ENCODE measurements at regions not wholly inside any gene's neighbourhood (a gene's known extent, or its start where the extent isn't known, plus 50 kb on each side); places are given as distances from the start of the nearest gene placed in this dataset.

DNA sequence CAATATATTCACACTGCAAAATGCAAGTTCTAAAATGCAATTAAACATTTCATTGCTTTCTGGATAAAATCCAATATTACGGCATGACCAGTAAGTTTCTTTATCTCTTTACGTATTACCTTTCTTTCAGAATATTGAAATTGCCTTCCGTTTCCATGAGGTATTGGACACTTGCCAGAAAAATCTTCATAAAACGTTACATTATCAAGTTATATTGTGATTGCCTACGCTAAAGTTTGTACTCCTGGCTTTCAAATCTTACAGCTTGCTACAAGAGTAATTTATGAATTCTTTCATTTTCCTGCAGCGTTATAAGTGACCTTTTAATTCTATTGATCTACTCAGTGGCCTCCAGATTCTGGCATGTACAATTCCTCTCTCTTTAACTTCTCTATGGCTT lies 1349.3 kb downstream of the OTOL1 start:
- no peak overlapping the region for H3K4me2 ChIP-seq (ENCODE audit: low read length)
- ChIA-PET POLR2A (no interaction called here), CTCF (no interaction called here), RAD21 (ENCODE audit: low non-redundant PET in 1 of 2, low total read pairs in 2 of 2, uncharacterized antibody in 2 of 2, unreplicated experiment in 2 of 2) (no interaction called here)
- intact Hi-C loops (cut with micrococcal nuclease), result no loop called here
- H3K36me3 ChIP-seq (ENCODE audit: control insufficient read depth in 1 of 2, insufficient read depth in 2 of 2, low read length in 2 of 2), result no peaks in the 10 kb centered on the region
- H3K27ac ChIP-seq (ENCODE audit: low read depth, low read length), result no peak overlapping the region
- no peaks in the 10 kb centered on the region for H3K9me3 ChIP-seq (ENCODE audit: control insufficient read depth in 1 of 2, insufficient read depth in 1 of 2, low read depth in 1 of 2, low read length in 2 of 2)
- H3K4me3 ChIP-seq (replicated peaks in 1 of 2; ENCODE audit: low read depth in 1 of 2, low read length in 2 of 2), result no peak overlapping the region
- DNase-seq (ENCODE audit: low read depth, low spot score) (no peak), ATAC-seq (no peak)
- BruUV-seq (replicated peaks), result no TSS peak
- H4K20me1 ChIP-seq (ENCODE audit: insufficient read depth), result no peaks in the 10 kb centered on the region
- no peaks in the 10 kb centered on the region for H3K79me2 ChIP-seq (ENCODE audit: insufficient read depth, low read length)
- no peak for TF ChIP-seq SP1 (IDR thresholded peaks at IDR 0.05; ENCODE audit: low read depth)
- no peak for TF ChIP-seq YY1 (IDR thresholded peaks at IDR 0.05; ENCODE audit: extremely low read depth, insufficient replicate concordance, low read depth, low read length)
- no peak for TF ChIP-seq CBX3 (IDR thresholded peaks at IDR 0.05; ENCODE audit: low read depth)
- no peak for TF ChIP-seq SRF (IDR thresholded peaks at IDR 0.05; ENCODE audit: low read depth)
- no peak for TF ChIP-seq POLR2AphosphoS5 (IDR thresholded peaks at IDR 0.05; ENCODE audit: low read depth, low read length)
- TF ChIP-seq EZH2phosphoT487 (IDR thresholded peaks at IDR 0.05; ENCODE audit: borderline replicate concordance), result no peak
- TF ChIP-seq, protein P1, sequence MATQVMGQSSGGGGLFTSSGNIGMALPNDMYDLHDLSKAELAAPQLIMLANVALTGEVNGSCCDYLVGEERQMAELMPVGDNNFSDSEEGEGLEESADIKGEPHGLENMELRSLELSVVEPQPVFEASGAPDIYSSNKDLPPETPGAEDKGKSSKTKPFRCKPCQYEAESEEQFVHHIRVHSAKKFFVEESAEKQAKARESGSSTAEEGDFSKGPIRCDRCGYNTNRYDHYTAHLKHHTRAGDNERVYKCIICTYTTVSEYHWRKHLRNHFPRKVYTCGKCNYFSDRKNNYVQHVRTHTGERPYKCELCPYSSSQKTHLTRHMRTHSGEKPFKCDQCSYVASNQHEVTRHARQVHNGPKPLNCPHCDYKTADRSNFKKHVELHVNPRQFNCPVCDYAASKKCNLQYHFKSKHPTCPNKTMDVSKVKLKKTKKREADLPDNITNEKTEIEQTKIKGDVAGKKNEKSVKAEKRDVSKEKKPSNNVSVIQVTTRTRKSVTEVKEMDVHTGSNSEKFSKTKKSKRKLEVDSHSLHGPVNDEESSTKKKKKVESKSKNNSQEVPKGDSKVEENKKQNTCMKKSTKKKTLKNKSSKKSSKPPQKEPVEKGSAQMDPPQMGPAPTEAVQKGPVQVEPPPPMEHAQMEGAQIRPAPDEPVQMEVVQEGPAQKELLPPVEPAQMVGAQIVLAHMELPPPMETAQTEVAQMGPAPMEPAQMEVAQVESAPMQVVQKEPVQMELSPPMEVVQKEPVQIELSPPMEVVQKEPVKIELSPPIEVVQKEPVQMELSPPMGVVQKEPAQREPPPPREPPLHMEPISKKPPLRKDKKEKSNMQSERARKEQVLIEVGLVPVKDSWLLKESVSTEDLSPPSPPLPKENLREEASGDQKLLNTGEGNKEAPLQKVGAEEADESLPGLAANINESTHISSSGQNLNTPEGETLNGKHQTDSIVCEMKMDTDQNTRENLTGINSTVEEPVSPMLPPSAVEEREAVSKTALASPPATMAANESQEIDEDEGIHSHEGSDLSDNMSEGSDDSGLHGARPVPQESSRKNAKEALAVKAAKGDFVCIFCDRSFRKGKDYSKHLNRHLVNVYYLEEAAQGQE (IDR thresholded peaks at IDR 0.05; ENCODE audit: low read depth), result no peak
- no peak for TF ChIP-seq POLR2A (IDR thresholded peaks at IDR 0.05; ENCODE audit: borderline replicate concordance, extremely low read depth, insufficient read depth, insufficient read length)
- TF ChIP-seq CEBPB (IDR thresholded peaks at IDR 0.05; ENCODE audit: low read depth), result no peak
- TF ChIP-seq, protein P2, sequence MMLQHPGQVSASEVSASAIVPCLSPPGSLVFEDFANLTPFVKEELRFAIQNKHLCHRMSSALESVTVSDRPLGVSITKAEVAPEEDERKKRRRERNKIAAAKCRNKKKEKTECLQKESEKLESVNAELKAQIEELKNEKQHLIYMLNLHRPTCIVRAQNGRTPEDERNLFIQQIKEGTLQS (IDR thresholded peaks at IDR 0.05), result no peak
- TF ChIP-seq ZFX (IDR thresholded peaks at IDR 0.05), result no peak
- TF ChIP-seq RAD21 (IDR thresholded peaks at IDR 0.05; ENCODE audit: low read depth), result no peak
- no peak for TF ChIP-seq TCF7L2 (IDR thresholded peaks at IDR 0.05; ENCODE audit: borderline replicate concordance, extremely low read depth, insufficient read depth, insufficient read length)
- TF ChIP-seq, protein P3, sequence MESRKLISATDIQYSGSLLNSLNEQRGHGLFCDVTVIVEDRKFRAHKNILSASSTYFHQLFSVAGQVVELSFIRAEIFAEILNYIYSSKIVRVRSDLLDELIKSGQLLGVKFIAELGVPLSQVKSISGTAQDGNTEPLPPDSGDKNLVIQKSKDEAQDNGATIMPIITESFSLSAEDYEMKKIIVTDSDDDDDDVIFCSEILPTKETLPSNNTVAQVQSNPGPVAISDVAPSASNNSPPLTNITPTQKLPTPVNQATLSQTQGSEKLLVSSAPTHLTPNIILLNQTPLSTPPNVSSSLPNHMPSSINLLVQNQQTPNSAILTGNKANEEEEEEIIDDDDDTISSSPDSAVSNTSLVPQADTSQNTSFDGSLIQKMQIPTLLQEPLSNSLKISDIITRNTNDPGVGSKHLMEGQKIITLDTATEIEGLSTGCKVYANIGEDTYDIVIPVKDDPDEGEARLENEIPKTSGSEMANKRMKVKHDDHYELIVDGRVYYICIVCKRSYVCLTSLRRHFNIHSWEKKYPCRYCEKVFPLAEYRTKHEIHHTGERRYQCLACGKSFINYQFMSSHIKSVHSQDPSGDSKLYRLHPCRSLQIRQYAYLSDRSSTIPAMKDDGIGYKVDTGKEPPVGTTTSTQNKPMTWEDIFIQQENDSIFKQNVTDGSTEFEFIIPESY (IDR thresholded peaks at IDR 0.05; ENCODE audit: extremely low read depth, insufficient replicate concordance, low read length), result no peak
- TF ChIP-seq EGR1 (IDR thresholded peaks at IDR 0.05; ENCODE audit: low read depth), result no peak
- no peak for TF ChIP-seq ZNF274 (IDR thresholded peaks at IDR 0.05; ENCODE audit: low read depth, low read length)
- TF ChIP-seq, protein P4, sequence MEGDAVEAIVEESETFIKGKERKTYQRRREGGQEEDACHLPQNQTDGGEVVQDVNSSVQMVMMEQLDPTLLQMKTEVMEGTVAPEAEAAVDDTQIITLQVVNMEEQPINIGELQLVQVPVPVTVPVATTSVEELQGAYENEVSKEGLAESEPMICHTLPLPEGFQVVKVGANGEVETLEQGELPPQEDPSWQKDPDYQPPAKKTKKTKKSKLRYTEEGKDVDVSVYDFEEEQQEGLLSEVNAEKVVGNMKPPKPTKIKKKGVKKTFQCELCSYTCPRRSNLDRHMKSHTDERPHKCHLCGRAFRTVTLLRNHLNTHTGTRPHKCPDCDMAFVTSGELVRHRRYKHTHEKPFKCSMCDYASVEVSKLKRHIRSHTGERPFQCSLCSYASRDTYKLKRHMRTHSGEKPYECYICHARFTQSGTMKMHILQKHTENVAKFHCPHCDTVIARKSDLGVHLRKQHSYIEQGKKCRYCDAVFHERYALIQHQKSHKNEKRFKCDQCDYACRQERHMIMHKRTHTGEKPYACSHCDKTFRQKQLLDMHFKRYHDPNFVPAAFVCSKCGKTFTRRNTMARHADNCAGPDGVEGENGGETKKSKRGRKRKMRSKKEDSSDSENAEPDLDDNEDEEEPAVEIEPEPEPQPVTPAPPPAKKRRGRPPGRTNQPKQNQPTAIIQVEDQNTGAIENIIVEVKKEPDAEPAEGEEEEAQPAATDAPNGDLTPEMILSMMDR (IDR thresholded peaks at IDR 0.05 in 2 of 3, conservative IDR thresholded peaks at IDR 0.05 in 1 of 3; ENCODE audit: borderline replicate concordance in 1 of 3, insufficient read depth in 1 of 3, low read depth in 2 of 3, low read length in 2 of 3), result no peak
- no peak for TF ChIP-seq FOSL1 (IDR thresholded peaks at IDR 0.05; ENCODE audit: low read depth)
- H3K4me1 ChIP-seq (ENCODE audit: control insufficient read depth in 1 of 2, insufficient read depth in 2 of 2, low read length in 2 of 2), result no peaks in the 10 kb centered on the region
- H3K9ac ChIP-seq (ENCODE audit: low read length), result no peak overlapping the region
- H2AFZ ChIP-seq (ENCODE audit: low read depth, low read length, poor library complexity, severe bottlenecking), result no peak overlapping the region
- H3K27me3 ChIP-seq (ENCODE audit: insufficient read depth, low read length), result no peaks in the 10 kb centered on the region
- H3K9me2 ChIP-seq (ENCODE audit: insufficient read depth), result no peaks in the 10 kb centered on the region

Data from HCT116 (cell line).